Esophagus muscularis mucosa (tissue), 3 donors: ENCODE measurements at regions not wholly inside any gene's neighbourhood (a gene's known extent, or its start where the extent isn't known, plus 50 kb on each side); places are given as distances from the start of the nearest gene placed in this dataset.

Experiments
- CTCF ChIP-seq, 3 experiments: fragments of 200-600 bp in 2 of 3; fragments of 450-650 bp in 1 of 3; sonication (generic) in 2 of 3; IDR thresholded peaks; one replicate each; pipeline ENCODE4 v1.5.1; 2017 to 2019; ENCODE audit warnings: antibody characterized with exemption in 3 of 3, mild to moderate bottlenecking in 2 of 3, moderate library complexity in 1 of 3
- EP300 ChIP-seq: sonication (generic); formaldehyde crosslinking; IDR thresholded peaks from one replicate; pipeline ENCODE4 v1.6.1; 2017; ENCODE audit warnings: antibody characterized with exemption

- TF ChIP-seq CTCF (IDR thresholded peaks at IDR 0.05) = no peak
- no peak for TF ChIP-seq EP300
Observed at GRCh38 chr13:82938644-82939043, 943.6 kb downstream of the SLITRK1 start.
